ENCODE measurements at regions not wholly inside any gene's neighbourhood (a gene's known extent, or its start where the extent isn't known, plus 50 kb on each side); places are given as distances from the start of the nearest gene placed in this dataset.

GRCh38 chr21:27290028-27290427 is 323.1 kb upstream of the ADAMTS5 start:
- CTCF ChIA-PET, result no interaction called here
- H3K36me3 Mint-ChIP-seq, result peaks cover 11% of the 10 kb centered on the region
- H3K27ac Mint-ChIP-seq, result no peak overlapping the region
- no peak for TF ChIP-seq IRF2 (CRISPR knock-in tag; IDR thresholded peaks at IDR 0.05; ENCODE audit: borderline replicate concordance, low read depth)
- TF ChIP-seq FOXP1 (CRISPR knock-in tag; IDR thresholded peaks at IDR 0.05; ENCODE audit: borderline replicate concordance), result no peak
- no peak for TF ChIP-seq SP1 (CRISPR knock-in tag; conservative IDR thresholded peaks at IDR 0.05)
- TF ChIP-seq, protein P1, sequence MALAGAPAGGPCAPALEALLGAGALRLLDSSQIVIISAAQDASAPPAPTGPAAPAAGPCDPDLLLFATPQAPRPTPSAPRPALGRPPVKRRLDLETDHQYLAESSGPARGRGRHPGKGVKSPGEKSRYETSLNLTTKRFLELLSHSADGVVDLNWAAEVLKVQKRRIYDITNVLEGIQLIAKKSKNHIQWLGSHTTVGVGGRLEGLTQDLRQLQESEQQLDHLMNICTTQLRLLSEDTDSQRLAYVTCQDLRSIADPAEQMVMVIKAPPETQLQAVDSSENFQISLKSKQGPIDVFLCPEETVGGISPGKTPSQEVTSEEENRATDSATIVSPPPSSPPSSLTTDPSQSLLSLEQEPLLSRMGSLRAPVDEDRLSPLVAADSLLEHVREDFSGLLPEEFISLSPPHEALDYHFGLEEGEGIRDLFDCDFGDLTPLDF (CRISPR knock-in tag; IDR thresholded peaks at IDR 0.05), result no peak
- TF ChIP-seq, protein P2, sequence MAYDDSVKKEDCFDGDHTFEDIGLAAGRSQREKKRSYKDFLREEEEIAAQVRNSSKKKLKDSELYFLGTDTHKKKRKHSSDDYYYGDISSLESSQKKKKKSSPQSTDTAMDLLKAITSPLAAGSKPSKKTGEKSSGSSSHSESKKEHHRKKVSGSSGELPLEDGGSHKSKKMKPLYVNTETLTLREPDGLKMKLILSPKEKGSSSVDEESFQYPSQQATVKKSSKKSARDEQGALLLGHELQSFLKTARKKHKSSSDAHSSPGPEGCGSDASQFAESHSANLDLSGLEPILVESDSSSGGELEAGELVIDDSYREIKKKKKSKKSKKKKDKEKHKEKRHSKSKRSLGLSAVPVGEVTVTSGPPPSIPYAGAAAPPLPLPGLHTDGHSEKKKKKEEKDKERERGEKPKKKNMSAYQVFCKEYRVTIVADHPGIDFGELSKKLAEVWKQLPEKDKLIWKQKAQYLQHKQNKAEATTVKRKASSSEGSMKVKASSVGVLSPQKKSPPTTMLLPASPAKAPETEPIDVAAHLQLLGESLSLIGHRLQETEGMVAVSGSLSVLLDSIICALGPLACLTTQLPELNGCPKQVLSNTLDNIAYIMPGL (CRISPR knock-in tag; IDR thresholded peaks at IDR 0.05), result no peak
- TF ChIP-seq, protein P3, sequence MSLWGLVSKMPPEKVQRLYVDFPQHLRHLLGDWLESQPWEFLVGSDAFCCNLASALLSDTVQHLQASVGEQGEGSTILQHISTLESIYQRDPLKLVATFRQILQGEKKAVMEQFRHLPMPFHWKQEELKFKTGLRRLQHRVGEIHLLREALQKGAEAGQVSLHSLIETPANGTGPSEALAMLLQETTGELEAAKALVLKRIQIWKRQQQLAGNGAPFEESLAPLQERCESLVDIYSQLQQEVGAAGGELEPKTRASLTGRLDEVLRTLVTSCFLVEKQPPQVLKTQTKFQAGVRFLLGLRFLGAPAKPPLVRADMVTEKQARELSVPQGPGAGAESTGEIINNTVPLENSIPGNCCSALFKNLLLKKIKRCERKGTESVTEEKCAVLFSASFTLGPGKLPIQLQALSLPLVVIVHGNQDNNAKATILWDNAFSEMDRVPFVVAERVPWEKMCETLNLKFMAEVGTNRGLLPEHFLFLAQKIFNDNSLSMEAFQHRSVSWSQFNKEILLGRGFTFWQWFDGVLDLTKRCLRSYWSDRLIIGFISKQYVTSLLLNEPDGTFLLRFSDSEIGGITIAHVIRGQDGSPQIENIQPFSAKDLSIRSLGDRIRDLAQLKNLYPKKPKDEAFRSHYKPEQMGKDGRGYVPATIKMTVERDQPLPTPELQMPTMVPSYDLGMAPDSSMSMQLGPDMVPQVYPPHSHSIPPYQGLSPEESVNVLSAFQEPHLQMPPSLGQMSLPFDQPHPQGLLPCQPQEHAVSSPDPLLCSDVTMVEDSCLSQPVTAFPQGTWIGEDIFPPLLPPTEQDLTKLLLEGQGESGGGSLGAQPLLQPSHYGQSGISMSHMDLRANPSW (CRISPR knock-in tag; conservative IDR thresholded peaks at IDR 0.05; ENCODE audit: low read depth), result no peak
- no peak for TF ChIP-seq ZNF138 (CRISPR knock-in tag; conservative IDR thresholded peaks at IDR 0.05)
- TF ChIP-seq CREM (CRISPR knock-in tag; IDR thresholded peaks at IDR 0.05), result no peak
- TF ChIP-seq MYBL2 (CRISPR knock-in tag; IDR thresholded peaks at IDR 0.05), result no peak
- no peak for TF ChIP-seq ZNF396 (CRISPR knock-in tag; IDR thresholded peaks at IDR 0.05; ENCODE audit: borderline replicate concordance)
- no peak for TF ChIP-seq ZNF263 (CRISPR knock-in tag; IDR thresholded peaks at IDR 0.05; ENCODE audit: low read depth)
- TF ChIP-seq JAZF1 (CRISPR knock-in tag; IDR thresholded peaks at IDR 0.05), result no peak
- TF ChIP-seq SMAD3 (CRISPR knock-in tag; IDR thresholded peaks at IDR 0.05; ENCODE audit: borderline replicate concordance), result no peak
- no peak for TF ChIP-seq GABPB1 (CRISPR knock-in tag; IDR thresholded peaks at IDR 0.05)
- DNase-seq (ENCODE audit: low spot score), result no peak
- no peak overlapping the region for H3K4me3 Mint-ChIP-seq
- no peaks in the 10 kb centered on the region for H3K4me1 Mint-ChIP-seq
- POLR2A ChIA-PET, result no interaction called here
- H3K9me3 Mint-ChIP-seq, result peaks cover 26% of the 10 kb centered on the region
- no peaks in the 10 kb centered on the region for H3K27me3 Mint-ChIP-seq (ENCODE audit: low read depth)
- ATAC-seq, result no peak

- Mint-ChIP-seq H3K9me3 (peaks cover 19% of the 10 kb centered on the region), H3K4me3 (no peak overlapping the region), H3K4me1 (no peaks in the 10 kb centered on the region), H3K36me3 (peaks cover 11% of the 10 kb centered on the region), H3K27me3 (ENCODE audit: low read depth) (no peaks in the 10 kb centered on the region), H3K27ac (no peak overlapping the region)
- POLR2A ChIA-PET, result no interaction called here
- DNase-seq (ENCODE audit: low spot score) (no peak), ATAC-seq (no peak)
- CTCF ChIA-PET, result no interaction called here
- no peak for TF ChIP-seq ZNF671 (CRISPR knock-in tag; IDR thresholded peaks at IDR 0.05)
- no peak for TF ChIP-seq GABPB1 (CRISPR knock-in tag; IDR thresholded peaks at IDR 0.05)
- no peak for TF ChIP-seq AFF4 (CRISPR knock-in tag; IDR thresholded peaks at IDR 0.05; ENCODE audit: borderline replicate concordance)
- no peak for TF ChIP-seq NFATC4 (CRISPR knock-in tag; IDR thresholded peaks at IDR 0.05)
- TF ChIP-seq EMX1 (CRISPR knock-in tag; IDR thresholded peaks at IDR 0.05), result no peak
- TF ChIP-seq, protein P4, sequence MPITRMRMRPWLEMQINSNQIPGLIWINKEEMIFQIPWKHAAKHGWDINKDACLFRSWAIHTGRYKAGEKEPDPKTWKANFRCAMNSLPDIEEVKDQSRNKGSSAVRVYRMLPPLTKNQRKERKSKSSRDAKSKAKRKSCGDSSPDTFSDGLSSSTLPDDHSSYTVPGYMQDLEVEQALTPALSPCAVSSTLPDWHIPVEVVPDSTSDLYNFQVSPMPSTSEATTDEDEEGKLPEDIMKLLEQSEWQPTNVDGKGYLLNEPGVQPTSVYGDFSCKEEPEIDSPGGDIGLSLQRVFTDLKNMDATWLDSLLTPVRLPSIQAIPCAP (CRISPR knock-in tag; IDR thresholded peaks at IDR 0.05), result no peak
- TF ChIP-seq RORB (CRISPR knock-in tag; IDR thresholded peaks at IDR 0.05), result no peak
- TF ChIP-seq, protein P1 (CRISPR knock-in tag; IDR thresholded peaks at IDR 0.05), result no peak
- TF ChIP-seq NR1H2 (CRISPR knock-in tag; IDR thresholded peaks at IDR 0.05), result no peak
- no peak for TF ChIP-seq PRRX2 (CRISPR knock-in tag; IDR thresholded peaks at IDR 0.05)
- TF ChIP-seq, protein P3 (CRISPR knock-in tag; conservative IDR thresholded peaks at IDR 0.05; ENCODE audit: low read depth), result no peak
- TF ChIP-seq OVOL2 (CRISPR knock-in tag; IDR thresholded peaks at IDR 0.05; ENCODE audit: borderline replicate concordance), result no peak
Observed at GRCh38 chr21:27286760-27287159, 319.9 kb upstream of the ADAMTS5 start.
